ENCODE measurements at regions not wholly inside any gene's neighbourhood (a gene's known extent, or its start where the extent isn't known, plus 50 kb on each side); places are given as distances from the start of the nearest gene placed in this dataset.
"Not testable (repeated sequence)": the region's sequence is repeated elsewhere in the genome, so short reads cannot be mapped to it uniquely, and the experiment has no call there.

DNA sequence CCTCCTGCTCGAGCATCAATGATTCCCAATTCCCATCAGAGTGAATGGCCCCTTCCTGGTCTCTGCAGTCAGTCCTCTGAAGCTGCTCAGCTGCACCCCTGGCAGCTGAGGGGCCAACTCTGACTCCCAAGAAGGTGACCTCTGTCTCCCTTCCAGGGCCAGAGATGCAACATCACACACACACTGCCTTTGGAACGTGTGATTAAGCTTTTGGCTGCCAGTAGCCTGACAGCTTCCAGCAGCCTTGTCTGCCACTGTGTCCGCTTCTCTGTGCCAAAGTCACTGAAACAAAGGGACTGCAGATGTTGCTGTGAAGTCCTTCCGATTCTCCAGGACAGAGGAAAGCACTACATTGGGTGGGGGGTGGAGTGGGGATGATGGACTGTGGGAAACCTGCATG lies 254.1 kb downstream of the CEP170 start:
- DNase-seq; H3K36me3 ChIP-seq (ENCODE audit: control insufficient read depth in 1 of 2, insufficient read depth in 2 of 2, low read length in 2 of 2); H3K9ac ChIP-seq (ENCODE audit: low read length); H3K79me1 ChIP-seq (ENCODE audit: low read length); H4K8ac ChIP-seq (ENCODE audit: low read depth, low read length); H3K4me2 ChIP-seq (ENCODE audit: low read length); H3K27ac ChIP-seq (ENCODE audit: low read depth, low read length); H3K4me3 ChIP-seq (ENCODE audit: low read depth, low read length); H3K23ac ChIP-seq (ENCODE audit: low read length); H2BK120ac ChIP-seq (ENCODE audit: insufficient read depth, low read length, poor library complexity); H3K14ac ChIP-seq (ENCODE audit: low read length); H3K4ac ChIP-seq (ENCODE audit: low read depth, low read length); H3K4me1 ChIP-seq (ENCODE audit: control insufficient read depth in 1 of 2, insufficient read depth in 2 of 2, low read length in 2 of 2); H2BK12ac ChIP-seq (ENCODE audit: low read length); H4K12ac ChIP-seq (ENCODE audit: low read depth, low read length); H3K18ac ChIP-seq (ENCODE audit: low read length); H2AFZ ChIP-seq (ENCODE audit: insufficient read depth, low read length, poor library complexity); H3K27me3 ChIP-seq (ENCODE audit: insufficient read depth, low read length); H2AK5ac ChIP-seq (ENCODE audit: low read length); H3K9me3 ChIP-seq (ENCODE audit: insufficient read depth, low read depth, low read length); H3K79me2 ChIP-seq (ENCODE audit: control insufficient read depth, insufficient read depth, low read length, poor library complexity): not testable (repeated sequence)
- no CpG with 5 or more reads among the region's 4 CpGs for WGBS (ENCODE audit: extremely low coverage, insufficient coverage, insufficient read length)
- Histone ChIP-seq H2BK5ac (ENCODE audit: low read depth, low read length, poor library complexity) (peak overlapping the region; percentile 21), H4K91ac (ENCODE audit: low read depth, low read length) (peak overlapping the region; percentile 14)

DNA sequence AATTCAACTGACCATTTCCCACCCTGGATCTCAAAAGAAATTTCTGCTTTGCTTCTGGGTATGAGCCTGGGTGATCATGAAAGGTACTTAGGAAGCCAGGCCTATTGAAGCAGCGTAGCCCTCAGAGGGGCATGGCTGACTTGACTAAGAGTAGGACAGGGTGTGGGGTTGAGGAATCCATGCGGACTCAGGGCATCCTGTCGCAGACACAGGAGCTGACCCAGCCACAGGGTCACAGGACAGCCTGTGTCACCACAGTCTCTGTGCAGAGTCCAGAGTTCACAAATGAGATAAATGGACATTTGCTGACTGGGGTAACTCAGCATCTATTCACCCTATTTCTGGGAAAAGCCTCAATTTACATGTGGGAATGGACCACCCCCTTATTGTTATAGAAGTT lies 262.3 kb downstream of the CEP170 start:
- not testable (repeated sequence) for H2BK5ac ChIP-seq (ENCODE audit: low read depth, low read length, poor library complexity); H2AK5ac ChIP-seq (ENCODE audit: low read length)

DNA sequence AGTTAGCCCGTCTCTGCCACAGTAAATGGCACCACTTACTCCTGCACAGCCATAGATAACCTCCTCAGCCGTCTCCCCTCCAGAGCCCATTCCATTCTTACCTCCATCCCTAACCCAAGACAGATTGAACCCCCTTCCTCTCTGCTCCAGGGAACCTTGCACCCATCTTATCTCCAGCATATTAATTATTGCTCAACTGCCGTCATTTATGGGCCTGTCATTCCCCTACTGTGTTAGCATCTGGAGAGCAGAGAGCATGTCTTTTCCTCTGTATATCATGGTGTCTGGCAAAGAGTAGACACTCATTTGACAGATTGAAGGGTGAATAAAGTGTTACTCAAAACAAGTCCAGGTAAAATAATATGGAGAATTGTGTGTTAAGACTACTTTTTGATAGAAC lies 270.0 kb downstream of the CEP170 start:
- not testable (repeated sequence) for H2AK5ac ChIP-seq (ENCODE audit: low read length); H3K79me1 ChIP-seq (ENCODE audit: low read length); H3K4me3 ChIP-seq (ENCODE audit: low read depth, low read length); H3K4me1 ChIP-seq (ENCODE audit: control insufficient read depth in 1 of 2, insufficient read depth in 2 of 2, low read length in 2 of 2); H2BK12ac ChIP-seq (ENCODE audit: low read length); H3K9me3 ChIP-seq (ENCODE audit: insufficient read depth, low read depth, low read length); H3K27ac ChIP-seq (ENCODE audit: low read depth, low read length); H4K8ac ChIP-seq (ENCODE audit: low read depth, low read length); H2BK5ac ChIP-seq (ENCODE audit: low read depth, low read length, poor library complexity); DNase-seq; H3K14ac ChIP-seq (ENCODE audit: low read length); H2BK120ac ChIP-seq (ENCODE audit: insufficient read depth, low read length, poor library complexity); H2AFZ ChIP-seq (ENCODE audit: insufficient read depth, low read length, poor library complexity); H3K79me2 ChIP-seq (ENCODE audit: control insufficient read depth, insufficient read depth, low read length, poor library complexity); H3K18ac ChIP-seq (ENCODE audit: low read length); H3K9ac ChIP-seq (ENCODE audit: low read length); H3K4ac ChIP-seq (ENCODE audit: low read depth, low read length); H3K23ac ChIP-seq (ENCODE audit: low read length); H3K27me3 ChIP-seq (ENCODE audit: insufficient read depth, low read length); H4K12ac ChIP-seq (ENCODE audit: low read depth, low read length); H3K36me3 ChIP-seq (ENCODE audit: control insufficient read depth in 1 of 2, insufficient read depth in 2 of 2, low read length in 2 of 2); H4K91ac ChIP-seq (ENCODE audit: low read depth, low read length); H3K4me2 ChIP-seq (ENCODE audit: low read length)
- no CpG with 5 or more reads among the region's 3 CpGs for WGBS (ENCODE audit: extremely low coverage, insufficient coverage, insufficient read length)

More for the DNA sequence above, 262.3 kb downstream of the CEP170 start:
- H3K4ac ChIP-seq (ENCODE audit: low read depth, low read length); H2BK12ac ChIP-seq (ENCODE audit: low read length); H3K9me3 ChIP-seq (ENCODE audit: insufficient read depth, low read depth, low read length); H3K79me1 ChIP-seq (ENCODE audit: low read length); H4K12ac ChIP-seq (ENCODE audit: low read depth, low read length); H3K9ac ChIP-seq (ENCODE audit: low read length); H2AFZ ChIP-seq (ENCODE audit: insufficient read depth, low read length, poor library complexity); H3K27me3 ChIP-seq (ENCODE audit: insufficient read depth, low read length); H3K14ac ChIP-seq (ENCODE audit: low read length); H3K27ac ChIP-seq (ENCODE audit: low read depth, low read length); H2BK120ac ChIP-seq (ENCODE audit: insufficient read depth, low read length, poor library complexity); H4K8ac ChIP-seq (ENCODE audit: low read depth, low read length); H3K4me3 ChIP-seq (ENCODE audit: low read depth, low read length); H4K91ac ChIP-seq (ENCODE audit: low read depth, low read length); H3K79me2 ChIP-seq (ENCODE audit: control insufficient read depth, insufficient read depth, low read length, poor library complexity); H3K4me2 ChIP-seq (ENCODE audit: low read length); DNase-seq; H3K18ac ChIP-seq (ENCODE audit: low read length); H3K4me1 ChIP-seq (ENCODE audit: control insufficient read depth in 1 of 2, insufficient read depth in 2 of 2, low read length in 2 of 2); H3K36me3 ChIP-seq (ENCODE audit: control insufficient read depth in 1 of 2, insufficient read depth in 2 of 2, low read length in 2 of 2); H3K23ac ChIP-seq (ENCODE audit: low read length): not testable (repeated sequence)
- no CpG with 5 or more reads among the region's 3 CpGs for WGBS (ENCODE audit: extremely low coverage, insufficient coverage, insufficient read length)

DNA sequence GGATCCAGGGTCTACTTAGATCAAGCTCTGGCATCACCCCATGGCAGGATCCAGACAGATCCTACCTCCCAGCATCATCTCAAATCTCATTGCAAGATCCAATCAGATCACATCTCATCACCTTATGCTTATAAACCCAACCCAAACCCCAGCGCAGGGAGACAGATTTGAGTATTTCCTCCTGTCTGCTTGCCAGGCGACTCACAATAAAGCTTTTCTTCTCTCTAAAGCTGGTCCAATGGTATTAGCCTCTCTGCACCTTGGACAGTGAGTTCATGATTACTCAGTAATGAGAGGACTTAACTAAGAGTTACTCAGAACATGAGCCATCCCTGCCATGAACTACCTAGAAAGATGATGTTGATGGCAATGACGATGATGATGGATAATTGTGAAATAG lies 281.7 kb downstream of the CEP170 start:
- not testable (repeated sequence) for H2AK5ac ChIP-seq (ENCODE audit: low read length); H3K36me3 ChIP-seq (ENCODE audit: control insufficient read depth in 1 of 2, insufficient read depth in 2 of 2, low read length in 2 of 2); H4K91ac ChIP-seq (ENCODE audit: low read depth, low read length); H2BK12ac ChIP-seq (ENCODE audit: low read length); H3K4me2 ChIP-seq (ENCODE audit: low read length); H3K27ac ChIP-seq (ENCODE audit: low read depth, low read length); H3K4ac ChIP-seq (ENCODE audit: low read depth, low read length); H3K23ac ChIP-seq (ENCODE audit: low read length); H4K8ac ChIP-seq (ENCODE audit: low read depth, low read length); H4K12ac ChIP-seq (ENCODE audit: low read depth, low read length); H3K18ac ChIP-seq (ENCODE audit: low read length); H3K14ac ChIP-seq (ENCODE audit: low read length); H3K79me1 ChIP-seq (ENCODE audit: low read length); DNase-seq; H3K4me1 ChIP-seq (ENCODE audit: control insufficient read depth in 1 of 2, insufficient read depth in 2 of 2, low read length in 2 of 2); H3K27me3 ChIP-seq (ENCODE audit: insufficient read depth, low read length); H3K9ac ChIP-seq (ENCODE audit: low read length); H3K9me3 ChIP-seq (ENCODE audit: insufficient read depth, low read depth, low read length); H2BK120ac ChIP-seq (ENCODE audit: insufficient read depth, low read length, poor library complexity); H3K79me2 ChIP-seq (ENCODE audit: control insufficient read depth, insufficient read depth, low read length, poor library complexity); H3K4me3 ChIP-seq (ENCODE audit: low read depth, low read length); H2BK5ac ChIP-seq (ENCODE audit: low read depth, low read length, poor library complexity); H2AFZ ChIP-seq (ENCODE audit: insufficient read depth, low read length, poor library complexity)
- WGBS (ENCODE audit: extremely low coverage, insufficient coverage, insufficient read length), result no CpG with 5 or more reads among the region's 3 CpGs

Data from trophoblast cell (in vitro differentiated cells and primary cell).